Endodermal cell (in vitro differentiated cells): ENCODE measurements at regions not wholly inside any gene's neighbourhood (a gene's known extent, or its start where the extent isn't known, plus 50 kb on each side); places are given as distances from the start of the nearest gene placed in this dataset.
A peak's percentile ranks its signal among the peaks of the same experiment; 100 is the strongest.

ENCODE experiments used
- DNase-seq: peaks from one replicate; pipeline ENCODE4 v3.0.0-alpha.2; 2017
- H3K27ac ChIP-seq: 2 replicates; pipeline ENCODE4 v1.5.1; 2013; ENCODE audit warnings: mild to moderate bottlenecking, low read depth, low read length, moderate library complexity
- H3K27me3 ChIP-seq: 2 replicates; pipeline ENCODE4 v1.6.1; 2013; ENCODE audit warnings: mild to moderate bottlenecking, low read length, moderate library complexity; ENCODE audit not compliant: insufficient read depth, control insufficient read depth, poor library complexity, severe bottlenecking
- H3K36me3 ChIP-seq: 2 replicates; pipeline ENCODE4 v1.7.0; 2013; ENCODE audit warnings: mild to moderate bottlenecking, low read length, moderate library complexity; ENCODE audit not compliant: control insufficient read depth, insufficient read depth
- H3K4me1 ChIP-seq: one replicate; pipeline ENCODE4 v1.7.0; 2013; ENCODE audit warnings: low read length; ENCODE audit not compliant: control insufficient read depth, insufficient read depth
- H3K4me3 ChIP-seq: 2 replicates; pipeline ENCODE4 v1.5.1; 2013; ENCODE audit warnings: mild to moderate bottlenecking, low read length, moderate library complexity
- H3K9ac ChIP-seq: 2 replicates; pipeline ENCODE4 v1.6.1; 2013; ENCODE audit warnings: mild to moderate bottlenecking, low read length, moderate library complexity; ENCODE audit not compliant: poor library complexity, severe bottlenecking; ENCODE audit errors: extremely low read depth
- H3K9me3 ChIP-seq: 2 replicates; pipeline ENCODE4 v1.6.1; 2013; ENCODE audit warnings: mild to moderate bottlenecking, low read length, moderate library complexity; ENCODE audit not compliant: control insufficient read depth
- H3K27ac Mint-ChIP-seq: 2 replicates; pipeline ENCODE4 v1.8.0; 2020; ENCODE audit warnings: mixed read lengths
- H3K27me3 Mint-ChIP-seq: 2 replicates; pipeline ENCODE4 v1.8.0; 2021; ENCODE audit warnings: mild to moderate bottlenecking, mixed read lengths; ENCODE audit not compliant: insufficient read depth
- H3K36me3 Mint-ChIP-seq: 2 replicates; pipeline ENCODE4 v1.8.0; 2020; ENCODE audit warnings: low read depth, mixed read lengths
- H3K4me1 Mint-ChIP-seq: 2 replicates; pipeline ENCODE4 v1.8.0; 2020; ENCODE audit warnings: mixed read lengths
- H3K4me3 Mint-ChIP-seq: 2 replicates; pipeline ENCODE4 v1.8.0; 2020; ENCODE audit warnings: mild to moderate bottlenecking, moderate library complexity, mixed read lengths
- H3K9me3 Mint-ChIP-seq: 2 replicates; pipeline ENCODE4 v1.8.0; 2020; ENCODE audit warnings: mild to moderate bottlenecking, mixed read lengths
- CTCF ChIP-seq: fragments of 200-600 bp; sonication (generic); conservative IDR thresholded peaks from 2 replicates; pipeline ENCODE4 v1.5.0; 2021; ENCODE audit warnings: antibody characterized with exemption, mild to moderate bottlenecking
- whole genome bisulfite sequencing, 2 experiments: methylation state at CpG; one replicate each; pipeline versions ENCODE4 v1.1.5 to v1.1.7; 2013; ENCODE audit warnings: missing lambda C conversion rate in 2 of 2, mixed read lengths in 1 of 2; ENCODE audit not compliant: insufficient coverage in 1 of 2, insufficient read length in 1 of 2; 5-methylcytosine and 5-hydroxymethylcytosine counted together

DNA sequence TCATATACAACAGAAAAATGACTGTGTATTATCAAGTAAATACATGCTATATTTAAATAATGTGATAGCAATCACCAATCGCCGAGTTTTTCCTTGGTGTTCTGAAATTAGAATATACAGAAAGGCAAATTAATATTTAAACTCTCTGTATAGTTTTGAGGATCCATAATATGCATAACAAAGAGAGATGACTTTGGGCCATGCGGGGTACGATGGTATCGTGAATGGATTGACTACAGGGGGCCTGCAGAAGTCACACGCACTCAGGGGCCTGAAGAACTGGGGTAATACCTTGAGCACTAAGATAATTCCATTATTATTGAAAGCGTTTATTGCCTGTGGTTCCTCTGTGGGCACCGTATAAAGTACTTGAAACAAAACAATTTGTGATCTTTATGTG is 314.0 kb downstream of the TEX29 start:
- Histone ChIP-seq H3K27ac (no peak overlapping the region), H3K4me3 (no peak overlapping the region), H3K27me3 (peaks cover 5% of the 10 kb centered on the region), H3K9me3 (no peaks in the 10 kb centered on the region), H3K36me3 (no peaks in the 10 kb centered on the region), H3K9ac (no peak overlapping the region), H3K4me1 (no peaks in the 10 kb centered on the region)
- WGBS, 2 experiments: 62 to 67% methylated on average over 6 to 8 of the region's 8 CpGs
- Mint-ChIP-seq H3K27ac (no peak overlapping the region), H3K27me3 (peaks cover 27% of the 10 kb centered on the region), H3K36me3 (no peaks in the 10 kb centered on the region), H3K4me1 (peaks cover 6% of the 10 kb centered on the region), H3K4me3 (no peak overlapping the region), H3K9me3 (no peaks in the 10 kb centered on the region)
- TF ChIP-seq CTCF: no peak
- DNase-seq: no peak

DNA sequence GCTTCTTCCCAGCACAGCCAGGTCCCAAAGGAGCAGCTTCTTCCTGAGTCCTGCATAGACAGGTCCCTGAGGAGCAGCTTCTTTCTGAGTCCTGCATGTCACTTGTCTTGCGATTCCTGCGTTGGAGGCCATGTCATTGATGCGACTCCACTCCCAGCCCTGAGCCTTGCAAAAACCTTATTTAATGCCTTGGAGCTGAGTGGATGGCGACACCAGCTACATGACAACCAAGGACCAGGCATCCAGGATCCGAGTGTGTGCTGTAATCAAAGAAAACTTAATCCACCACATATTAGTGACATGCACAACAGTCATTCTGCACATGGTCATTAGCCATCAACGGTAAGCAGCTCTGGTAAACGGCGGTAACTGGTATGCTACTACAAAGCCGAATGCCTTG is 315.8 kb downstream of the TEX29 start:
- WGBS, 2 experiments: 89 to 95% methylated on average over 8 to 9 of the region's 9 CpGs
- Histone ChIP-seq H3K27me3 (peaks cover 5% of the 10 kb centered on the region), H3K9ac (no peak overlapping the region), H3K4me3 (no peak overlapping the region), H3K9me3 (no peaks in the 10 kb centered on the region), H3K36me3 (no peaks in the 10 kb centered on the region), H3K4me1 (no peaks in the 10 kb centered on the region), H3K27ac (no peak overlapping the region)
- H3K4me1 Mint-ChIP-seq: peaks cover 6% of the 10 kb centered on the region
- DNase-seq: no peak
- H3K4me3 Mint-ChIP-seq: no peak overlapping the region
- no peaks in the 10 kb centered on the region for H3K36me3 Mint-ChIP-seq
- peaks cover 29% of the 10 kb centered on the region for H3K27me3 Mint-ChIP-seq
- no peaks in the 10 kb centered on the region for H3K9me3 Mint-ChIP-seq
- TF ChIP-seq CTCF: no peak
- no peak overlapping the region for H3K27ac Mint-ChIP-seq

DNA sequence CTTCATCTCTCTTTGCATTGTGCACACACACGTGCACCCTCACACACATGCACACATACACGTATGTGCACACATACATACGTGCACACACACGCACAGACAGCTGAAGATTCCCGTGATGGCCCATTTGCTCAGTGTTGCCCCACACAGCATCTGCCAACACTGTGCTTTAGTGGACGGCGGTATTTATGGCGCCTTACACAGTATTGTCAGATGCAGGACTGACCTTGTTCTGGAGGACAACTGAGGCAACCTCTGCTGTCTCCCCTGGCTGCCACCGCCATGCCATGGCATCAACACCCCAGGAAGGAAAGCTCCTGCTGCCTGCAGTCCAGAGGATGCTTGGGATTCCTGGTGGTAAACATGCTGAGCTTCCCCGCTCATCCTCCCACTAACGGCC is 316.4 kb downstream of the TEX29 start:
- Mint-ChIP-seq H3K27ac (no peak overlapping the region), H3K4me3 (no peak overlapping the region), H3K27me3 (peaks cover 29% of the 10 kb centered on the region), H3K36me3 (no peaks in the 10 kb centered on the region), H3K4me1 (peaks cover 6% of the 10 kb centered on the region), H3K9me3 (no peaks in the 10 kb centered on the region)
- H3K36me3 ChIP-seq: no peaks in the 10 kb centered on the region
- H3K4me3 ChIP-seq: no peak overlapping the region
- H3K27ac ChIP-seq: no peak overlapping the region
- peak; percentile 43 for DNase-seq
- no peaks in the 10 kb centered on the region for H3K9me3 ChIP-seq
- no peak for TF ChIP-seq CTCF
- peaks cover 5% of the 10 kb centered on the region for H3K27me3 ChIP-seq
- 75 to 79% methylated on average over 11 of the region's 11 CpGs for WGBS, 2 experiments
- no peak overlapping the region for H3K9ac ChIP-seq
- H3K4me1 ChIP-seq: no peaks in the 10 kb centered on the region
